NCI-H2107 (cell line): ENCODE measurements at regions not wholly inside any gene's neighbourhood (a gene's known extent, or its start where the extent isn't known, plus 50 kb on each side); places are given as distances from the start of the nearest gene placed in this dataset.

Source experiments
- DNase-seq: peaks from one replicate; lab custom pipeline; 2025; lab: John Stamatoyannopoulos, UW

- no peak for DNase-seq
Measured at GRCh38 chr1:114314576-114314975, 160.9 kb upstream of the SYT6 start.

- DNase-seq: no peak
Measured at GRCh38 chr1:114314098-114314497, 160.4 kb upstream of the SYT6 start.

DNA sequence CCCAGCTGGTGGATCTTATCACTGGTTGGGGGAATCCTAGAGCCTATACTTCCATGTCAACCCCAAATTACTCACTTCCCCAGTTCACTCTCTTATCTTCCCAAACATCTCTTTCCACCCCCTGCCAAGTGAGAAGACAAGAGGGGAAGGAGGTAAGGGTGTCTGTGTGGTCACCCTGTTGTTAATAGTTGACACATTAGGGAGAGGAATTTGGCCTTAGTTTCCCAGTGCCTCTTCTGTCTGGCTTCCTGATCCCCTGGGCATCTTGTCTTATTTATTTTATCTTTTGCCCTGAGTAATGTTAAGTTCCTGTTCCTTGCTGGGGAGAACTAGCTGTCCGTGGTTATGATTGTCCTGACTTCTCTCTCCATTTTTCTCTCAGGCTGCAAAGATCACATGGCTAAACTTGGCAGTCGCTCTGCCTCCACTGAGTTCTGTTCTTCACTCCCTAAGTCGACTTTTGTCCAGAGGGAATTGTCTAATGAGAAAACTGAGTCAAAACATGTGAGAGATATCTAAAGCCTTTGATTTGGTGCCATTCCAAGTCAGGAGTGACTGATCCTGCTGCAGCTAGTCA, 157.1 kb upstream of the SYT6 start:
- DNase-seq: no peak

DNA sequence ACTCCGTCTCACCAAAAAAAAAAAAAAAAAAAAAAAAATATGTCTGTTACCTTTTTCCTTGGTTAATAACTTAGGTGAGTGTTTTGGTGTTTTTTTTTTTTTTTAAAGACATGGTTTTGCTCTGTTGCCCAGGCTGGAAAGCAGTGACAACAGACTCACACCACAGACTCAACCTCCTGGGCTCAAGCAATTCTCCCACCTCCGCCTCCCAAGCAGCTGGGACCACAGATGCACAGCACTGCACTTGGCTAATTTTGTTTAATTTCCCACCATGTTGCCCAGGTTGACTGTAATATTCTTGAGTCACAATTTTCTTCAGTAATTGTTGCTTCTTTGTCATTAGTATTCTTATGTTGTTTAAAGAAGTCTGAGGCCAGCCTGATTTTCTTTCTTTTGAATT, 149.2 kb upstream of the SYT6 start:
- no peak for DNase-seq

DNA sequence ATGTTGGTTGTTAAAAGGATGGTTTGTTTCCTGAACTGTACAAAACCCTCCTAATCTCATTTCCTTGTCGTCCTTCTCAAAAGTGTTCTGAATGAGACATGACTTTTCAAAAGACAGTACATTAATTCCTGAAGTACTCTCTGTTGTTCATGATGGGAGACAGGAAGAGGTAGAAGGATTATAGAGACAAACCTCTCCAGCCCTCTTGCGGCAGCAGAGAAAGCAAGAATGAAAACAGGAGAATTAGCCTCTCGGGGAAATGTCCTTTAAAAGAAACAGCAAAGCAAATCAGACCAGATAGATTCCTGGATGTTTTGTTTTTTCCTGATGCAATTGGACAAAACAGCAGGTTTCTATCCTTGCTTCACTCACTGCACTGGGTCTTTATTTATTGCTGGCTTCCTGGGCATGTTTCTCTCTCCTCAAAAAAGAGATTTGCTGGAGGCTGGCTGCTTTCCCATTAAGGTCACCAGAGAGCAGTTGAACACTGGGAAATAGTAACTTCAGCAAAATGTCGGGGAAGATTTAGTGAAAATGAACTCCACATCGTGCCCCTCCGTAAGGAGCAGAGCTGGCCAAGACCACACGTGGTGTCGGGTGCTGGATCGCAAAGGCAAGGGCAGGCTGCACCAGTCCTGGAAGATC, 145.8 kb upstream of the SYT6 start:
- no peak for DNase-seq

DNA sequence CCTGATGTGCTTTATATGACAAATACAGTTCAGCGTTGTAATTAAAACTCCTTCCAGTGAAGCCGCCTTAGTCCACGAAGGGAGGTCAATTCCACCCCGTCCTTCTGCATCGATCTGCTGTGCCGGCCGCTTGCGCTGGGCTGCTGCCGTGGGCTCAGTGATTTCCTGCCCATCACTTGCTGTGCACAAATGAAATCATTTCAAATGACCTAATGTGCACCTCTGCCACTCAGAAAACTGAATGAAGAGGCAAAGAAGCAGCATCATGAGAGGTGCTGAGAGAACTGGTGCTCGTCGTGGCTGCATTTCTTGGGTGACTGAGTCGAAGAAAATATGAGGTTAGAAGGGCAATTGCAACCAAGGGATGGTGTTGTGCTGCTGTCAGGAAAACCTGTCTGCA, 144.3 kb upstream of the SYT6 start:
- DNase-seq: no peak

DNA sequence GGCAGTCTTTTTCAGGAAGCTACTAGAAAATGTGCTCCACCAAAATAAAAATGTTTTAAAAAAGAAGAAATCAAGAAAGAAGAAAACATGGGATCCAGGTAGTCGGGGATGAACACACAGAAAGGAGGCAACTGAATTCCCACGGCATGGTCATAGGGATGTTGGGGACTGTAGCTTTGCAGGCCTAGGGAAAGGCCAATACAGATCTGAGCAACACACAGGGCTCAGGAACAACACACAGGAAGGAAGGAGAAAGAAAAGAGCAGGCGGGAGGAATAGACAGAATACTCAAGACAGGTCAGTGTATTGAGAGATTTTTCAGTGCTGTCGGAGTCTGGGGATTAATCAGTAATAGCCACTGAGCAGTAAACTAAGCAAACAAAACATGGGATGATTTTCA, 142.7 kb upstream of the SYT6 start:
- no peak for DNase-seq

DNA sequence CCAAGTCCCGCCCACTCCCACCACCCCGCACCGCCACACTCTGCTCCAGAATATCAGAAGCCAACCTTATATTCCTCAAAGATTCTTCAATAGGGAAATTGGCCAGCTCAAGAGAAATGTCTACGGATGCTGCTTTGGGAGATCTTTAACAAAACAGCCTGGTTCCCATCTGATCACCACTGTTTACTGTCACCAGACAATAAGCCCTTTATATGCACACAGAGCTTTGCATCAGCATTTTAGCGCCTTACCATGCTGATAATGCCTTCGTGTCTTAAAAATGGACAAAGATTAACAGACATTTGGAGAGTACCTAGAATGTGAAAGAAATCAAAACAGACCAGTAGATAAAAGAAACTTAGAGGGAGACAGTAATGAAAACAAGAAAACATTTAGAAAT, 141.7 kb upstream of the SYT6 start:
- no peak for DNase-seq

DNA sequence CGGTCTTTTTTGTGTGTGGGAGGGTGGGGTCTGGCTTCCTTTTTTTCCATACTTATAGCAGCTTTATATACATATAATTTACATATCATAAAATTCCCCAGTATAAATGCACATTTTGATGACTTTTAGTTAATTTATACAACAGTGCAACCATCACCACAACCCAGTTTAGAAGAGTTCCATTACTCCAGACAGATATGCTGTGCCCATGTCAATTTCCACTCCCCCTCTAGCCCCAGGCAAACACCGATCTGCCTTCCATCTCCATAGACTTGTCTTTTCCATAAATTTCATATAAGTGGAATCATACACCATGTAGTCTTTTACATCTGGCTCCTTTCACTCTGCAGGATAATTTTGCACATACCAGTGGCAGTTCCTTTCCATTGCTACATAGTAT, 139.2 kb upstream of the SYT6 start:
- DNase-seq: no peak

DNA sequence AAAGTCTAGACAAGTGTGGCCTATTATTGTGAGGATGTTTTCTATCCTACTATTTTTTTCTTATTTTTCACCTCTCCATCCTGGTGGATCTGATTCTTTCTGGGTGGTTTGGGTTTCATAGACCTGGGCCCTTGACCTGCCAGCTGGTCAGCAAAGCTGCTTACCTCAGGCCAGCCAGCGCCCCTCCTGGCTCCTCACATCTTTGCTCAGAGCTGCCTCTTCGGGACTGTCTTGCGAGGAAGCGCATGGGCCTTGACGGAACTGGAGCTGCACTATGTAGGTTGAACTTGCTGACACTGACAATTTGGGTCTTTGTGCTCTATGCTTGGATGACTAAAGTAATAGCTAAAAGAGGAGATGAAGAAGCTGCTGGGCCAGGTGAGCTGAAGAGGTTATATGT, 138.5 kb upstream of the SYT6 start:
- DNase-seq: no peak

DNA sequence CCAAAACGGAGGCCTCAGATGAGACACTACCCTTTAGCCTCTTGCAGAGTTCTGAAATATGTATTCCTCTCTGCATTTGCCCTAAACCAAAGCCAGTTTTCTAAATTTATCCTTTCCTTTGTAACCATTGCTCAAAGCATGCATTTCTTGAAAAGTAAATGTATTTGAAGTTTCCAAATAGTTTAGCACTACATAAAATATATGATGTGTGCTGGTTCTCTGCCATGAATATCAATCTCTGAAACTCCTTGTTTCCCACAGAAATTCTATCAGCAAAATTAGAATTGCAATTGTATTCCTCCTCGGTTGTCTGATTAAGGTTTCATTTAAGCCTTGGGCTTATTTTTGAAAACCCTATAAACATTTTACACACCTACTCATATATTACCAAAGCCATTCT, 137.1 kb upstream of the SYT6 start:
- no peak for DNase-seq

GRCh38 chr1:114290341-114290740, 136.7 kb upstream of the SYT6 start:
- no peak for DNase-seq

DNA sequence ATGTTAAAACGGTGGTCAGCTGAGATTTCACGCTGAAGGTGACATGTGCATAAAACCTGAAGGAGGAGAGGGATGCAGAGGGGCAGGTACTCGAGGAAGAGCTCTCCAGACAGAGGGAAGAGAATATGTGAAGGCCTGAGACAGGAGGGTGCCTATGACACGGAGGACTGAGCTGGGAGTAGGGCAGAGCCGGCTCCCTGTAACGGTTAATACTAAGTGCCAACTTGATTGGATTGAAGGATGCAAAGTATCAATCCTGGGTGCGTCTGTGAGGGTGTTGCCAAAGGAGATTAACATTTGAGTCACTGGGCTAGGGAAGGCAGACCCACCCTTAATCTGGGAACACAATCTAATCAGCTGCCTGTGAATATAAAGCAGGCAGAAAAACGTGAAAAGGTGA, 136.2 kb upstream of the SYT6 start:
- no peak for DNase-seq

GRCh38 chr1:114289306-114289705, 135.6 kb upstream of the SYT6 start:
- no peak for DNase-seq

- no peak for DNase-seq
Measured at GRCh38 chr1:114286960-114287359, 133.3 kb upstream of the SYT6 start.

DNA sequence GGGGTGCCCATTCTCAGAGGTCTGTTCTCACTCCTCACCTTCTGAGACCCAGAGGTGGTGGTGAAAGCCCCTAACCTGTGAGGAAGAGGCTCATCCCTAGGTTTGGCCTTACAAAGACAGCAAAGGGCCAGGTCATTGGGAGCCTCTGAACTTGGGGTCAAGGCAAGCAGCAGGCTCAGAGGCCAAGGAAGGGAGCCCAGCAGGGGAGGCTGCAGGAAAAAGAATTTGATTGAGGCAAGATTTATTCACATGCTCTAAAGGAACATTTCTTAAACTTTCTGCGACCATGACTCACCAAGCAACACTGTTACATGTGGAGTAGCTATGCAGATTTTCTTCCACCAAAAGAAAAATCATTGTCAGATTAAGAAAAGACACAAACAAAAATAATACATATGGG, 132.5 kb upstream of the SYT6 start:
- DNase-seq: no peak

DNA sequence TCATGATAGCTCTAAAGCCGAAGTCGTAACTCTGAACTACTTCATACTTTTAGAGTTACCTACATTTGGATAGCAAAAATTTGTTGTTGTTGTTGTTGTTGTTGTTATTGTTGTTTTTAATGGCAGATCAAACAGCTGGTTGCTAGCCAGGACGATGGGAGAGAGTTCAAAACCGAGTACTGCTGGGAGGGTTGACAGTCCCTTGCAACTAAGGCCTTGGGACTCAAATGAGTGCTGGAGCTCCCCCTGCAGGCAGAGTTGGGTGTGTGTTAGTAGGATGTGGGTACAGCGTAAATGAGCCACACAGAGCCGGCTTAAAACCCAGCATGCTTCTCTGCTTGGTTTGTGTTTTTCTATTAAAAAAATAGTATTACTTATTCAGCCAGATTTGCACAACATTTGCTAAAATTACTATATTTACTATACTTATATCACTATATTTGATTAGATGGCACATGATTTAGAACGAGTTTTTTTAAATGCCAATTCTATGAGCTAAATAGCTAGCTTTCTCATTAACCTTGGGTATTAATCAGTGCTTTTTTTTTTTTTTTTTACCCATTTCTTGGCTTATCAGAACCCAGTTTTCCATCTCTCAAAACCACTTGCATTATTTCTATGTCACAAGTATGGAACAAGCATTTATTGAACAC, 129.2 kb upstream of the SYT6 start:
- peak; percentile 88 for DNase-seq

- DNase-seq: no peak
Measured at GRCh38 chr1:114278911-114279310, 125.2 kb upstream of the SYT6 start.

GRCh38 chr1:114278430-114278829, 124.8 kb upstream of the SYT6 start:
- no peak for DNase-seq

DNA sequence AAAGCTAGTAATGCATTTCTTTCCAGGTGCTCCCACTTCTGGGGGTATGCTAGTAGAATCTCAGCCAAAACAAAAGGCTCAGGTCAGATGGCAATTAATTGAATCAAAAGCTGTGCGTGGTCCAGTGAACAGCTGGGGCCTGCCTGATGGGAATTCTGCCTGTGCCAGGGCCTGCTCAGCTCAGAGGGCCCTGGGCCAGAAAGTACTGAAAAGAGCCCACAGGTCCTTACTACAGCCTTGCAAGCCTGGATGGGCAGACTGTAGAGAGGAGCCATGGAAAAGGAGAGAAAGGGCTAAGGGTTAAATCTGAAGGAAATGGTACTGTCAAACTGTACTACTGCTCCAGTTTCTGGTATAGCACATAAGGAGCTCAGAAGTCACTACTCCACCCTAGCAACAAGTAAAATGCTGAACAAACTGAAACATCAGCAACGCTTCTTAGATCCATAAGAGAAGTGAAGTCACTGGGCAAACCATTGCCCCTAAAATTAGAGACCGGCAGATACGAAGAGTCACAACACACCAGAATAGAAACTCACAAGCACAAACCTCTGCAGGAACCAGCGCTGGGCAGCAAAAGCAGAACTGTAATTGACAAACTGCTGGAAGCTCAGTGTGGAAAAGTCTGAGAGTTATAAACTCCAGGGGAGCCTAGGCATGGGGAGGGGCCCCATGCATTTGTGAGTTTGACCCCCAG, 121.1 kb upstream of the SYT6 start:
- DNase-seq: no peak

GRCh38 chr1:114272593-114272992, 118.9 kb upstream of the SYT6 start:
- DNase-seq: no peak

- no peak for DNase-seq
Measured at GRCh38 chr1:114270718-114271117, 117.0 kb upstream of the SYT6 start.

GRCh38 chr1:114270282-114270681, 116.6 kb upstream of the SYT6 start:
- no peak for DNase-seq
